HT1080 (cell line): ENCODE measurements at regions not wholly inside any gene's neighbourhood (a gene's known extent, or its start where the extent isn't known, plus 50 kb on each side); places are given as distances from the start of the nearest gene placed in this dataset.
"Not testable (repeated sequence)": the region's sequence is repeated elsewhere in the genome, so short reads cannot be mapped to it uniquely, and the experiment has no call there.

Experiments
- DNase-seq: peaks from one replicate; pipeline ENCODE4 v3.0.0-alpha.2; 2015; ENCODE audit warnings: low read depth

DNA sequence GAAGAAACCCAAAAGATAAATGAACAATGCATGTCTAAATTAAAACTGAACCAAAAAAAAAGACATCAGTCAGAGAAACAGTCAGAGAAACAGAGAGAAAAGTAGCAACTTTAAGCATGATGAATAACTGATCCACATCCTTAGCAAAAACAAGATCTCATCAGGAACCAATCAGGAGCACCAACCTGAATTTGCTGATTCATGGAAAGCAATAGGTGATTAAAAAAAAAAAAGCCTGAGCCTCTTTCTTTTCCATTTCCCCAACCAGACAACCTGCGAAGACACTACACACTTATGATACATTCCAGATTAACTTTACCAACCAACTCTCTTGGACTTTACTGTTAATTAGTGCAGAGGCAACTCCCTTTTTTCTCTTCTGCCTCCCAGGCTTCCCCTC lies 112.7 kb upstream of the TAS2R1 start:
- DNase-seq = no peak

DNA sequence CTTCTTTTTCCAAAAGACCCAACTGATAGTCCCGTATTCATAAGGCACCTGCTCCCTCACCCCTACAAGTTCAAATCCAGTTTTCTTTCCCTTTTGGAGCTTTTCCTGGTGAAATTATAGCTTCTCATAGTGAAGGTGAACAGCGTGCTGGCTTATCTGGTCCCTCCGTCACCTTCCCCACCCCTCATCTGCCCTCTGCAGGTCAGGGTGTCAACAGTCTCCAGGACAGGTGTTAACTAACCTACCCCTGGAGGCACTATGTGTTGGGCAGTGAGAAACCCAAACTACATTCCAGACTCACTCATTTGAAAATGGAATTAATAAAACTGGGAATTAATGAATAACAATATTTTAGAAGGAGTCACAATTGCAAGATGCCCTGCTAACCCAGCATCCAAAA lies 109.0 kb upstream of the TAS2R1 start:
- no peak for DNase-seq

DNA sequence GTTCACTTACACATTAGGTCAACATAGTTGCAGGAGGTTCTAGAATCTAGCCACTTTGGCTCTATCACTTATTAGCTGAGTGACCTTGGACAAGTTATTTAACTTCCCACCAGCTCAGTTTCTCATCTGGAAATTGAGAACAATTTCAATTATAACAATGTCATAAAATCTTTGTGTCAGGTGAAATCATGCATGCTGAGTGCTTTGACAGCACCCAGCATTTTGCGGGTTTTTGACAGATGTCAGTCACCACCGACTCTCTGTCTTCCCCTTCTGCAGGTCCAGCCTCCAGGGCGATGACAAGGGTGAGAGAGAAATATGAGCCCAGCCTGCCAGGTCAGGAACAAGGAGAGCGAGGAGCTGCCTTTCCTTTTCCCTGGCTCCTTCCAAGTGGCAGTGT lies 107.1 kb upstream of the TAS2R1 start:
- DNase-seq = no peak

DNA sequence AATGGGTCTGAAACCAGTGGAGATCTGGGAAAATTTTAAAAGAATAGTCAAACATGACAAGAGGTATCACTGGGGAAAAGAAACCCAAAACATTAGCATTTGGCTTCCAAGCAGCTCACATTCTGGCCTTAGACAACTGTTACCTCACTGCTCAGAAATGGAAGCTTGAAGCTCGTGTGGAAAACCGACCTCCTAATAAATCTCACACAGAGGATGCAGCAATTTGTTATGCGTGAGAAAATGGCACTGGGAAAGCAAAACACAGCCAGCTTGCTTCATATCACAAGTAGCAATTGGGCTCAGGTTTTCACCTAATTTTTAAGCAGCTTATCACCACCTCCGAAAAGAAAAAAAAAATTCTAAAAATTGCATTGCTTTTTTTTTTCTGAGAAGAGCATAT lies 103.3 kb upstream of the TAS2R1 start:
- DNase-seq = no peak

DNA sequence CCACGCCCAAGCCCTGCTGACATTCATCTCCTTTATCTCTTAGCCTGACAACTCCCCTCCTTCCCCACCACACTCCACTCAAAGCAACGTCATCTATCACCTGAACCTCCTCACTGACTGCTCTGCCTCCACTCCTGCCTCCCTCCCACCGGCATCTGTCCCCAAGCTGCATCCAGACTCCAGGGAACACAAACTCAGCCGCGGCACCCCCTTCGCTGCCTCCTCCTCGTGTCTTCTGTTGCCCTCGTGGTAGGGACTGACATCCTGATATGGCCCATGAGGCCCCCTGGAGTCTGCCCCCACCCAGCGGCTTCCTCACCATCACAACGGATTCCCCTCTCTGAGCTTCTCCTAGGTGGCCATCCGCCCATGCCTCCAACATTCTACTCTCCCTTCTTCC lies 101.0 kb upstream of the TAS2R1 start:
- no peak for DNase-seq

DNA sequence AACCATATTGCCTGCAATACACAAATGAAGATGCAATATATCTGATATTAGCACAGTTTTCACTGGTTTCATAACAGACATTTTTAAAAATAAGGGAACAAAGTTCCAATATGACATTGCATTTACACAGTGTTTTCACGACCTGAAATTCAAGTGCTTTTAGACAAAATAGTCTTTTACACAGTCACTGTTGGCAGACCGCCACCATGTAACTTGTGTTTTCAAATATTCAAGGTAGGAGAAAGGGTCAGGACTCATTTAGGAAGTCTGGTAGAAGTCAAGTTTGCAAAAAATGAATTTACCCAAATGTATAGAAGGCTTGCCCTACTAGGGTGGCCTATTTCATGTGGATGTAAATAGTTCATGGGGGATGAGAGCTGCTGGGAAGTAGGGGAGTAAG lies 98.1 kb upstream of the TAS2R1 start:
- DNase-seq = no peak

DNA sequence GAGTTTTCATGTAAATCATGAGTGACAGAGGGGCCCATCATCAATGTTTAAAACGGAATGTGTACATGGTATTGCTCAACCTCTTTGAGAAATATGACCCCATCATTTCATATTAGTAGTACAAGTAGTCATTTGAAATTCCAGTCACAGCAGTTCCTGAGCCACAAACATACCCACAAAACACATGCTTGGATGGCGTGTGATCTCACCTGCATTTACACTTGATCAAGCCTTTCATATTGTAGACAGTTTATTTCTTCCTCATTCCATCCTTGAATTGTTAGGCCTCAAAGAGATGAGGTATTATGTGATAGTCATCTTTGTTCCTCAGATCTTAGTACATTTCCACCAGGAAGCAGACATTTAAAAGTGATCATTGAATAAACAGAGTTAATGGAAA lies 96.8 kb upstream of the TAS2R1 start:
- DNase-seq = no peak

DNA sequence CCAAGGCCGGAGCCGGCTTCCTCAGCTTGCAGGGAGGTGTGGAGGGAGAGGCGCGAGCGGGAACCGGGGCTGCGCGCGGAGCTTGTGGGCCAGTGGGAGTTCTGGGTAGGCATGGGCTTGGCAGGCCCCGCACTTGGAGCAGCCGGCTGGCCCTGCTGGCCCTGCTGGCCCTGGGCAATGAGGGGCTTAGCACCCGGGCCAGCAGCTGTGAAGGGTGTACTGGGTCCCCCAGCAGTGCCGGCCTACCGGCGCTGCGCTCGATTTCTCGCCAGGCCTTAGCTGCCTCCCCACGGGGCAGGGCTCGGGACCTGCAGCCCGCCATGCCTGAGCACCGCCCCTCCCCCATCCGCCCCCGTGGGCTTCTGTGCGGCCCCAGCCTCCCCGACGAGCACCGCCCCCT lies 95.1 kb upstream of the TAS2R1 start:
- DNase-seq = not testable (repeated sequence)

DNA sequence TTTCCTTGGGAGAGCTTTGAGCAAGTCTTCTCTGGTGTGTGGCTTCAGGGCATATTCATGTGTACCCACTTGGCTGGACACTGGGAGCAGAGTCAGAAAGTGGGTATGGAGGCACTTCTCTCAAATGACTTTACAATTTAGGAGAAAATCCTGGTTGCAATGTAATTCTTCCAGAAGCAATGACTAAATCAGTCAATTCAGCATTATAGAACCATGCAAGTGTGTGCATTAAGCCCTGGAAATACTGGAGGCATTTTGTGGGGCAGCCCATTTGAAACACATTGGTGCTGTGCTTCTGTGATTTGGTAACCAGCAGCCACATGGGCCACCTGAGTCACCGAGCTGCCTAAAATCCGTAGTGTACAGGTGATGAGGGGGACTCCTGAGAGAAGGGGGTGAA lies 94.6 kb upstream of the TAS2R1 start:
- DNase-seq = no peak

DNA sequence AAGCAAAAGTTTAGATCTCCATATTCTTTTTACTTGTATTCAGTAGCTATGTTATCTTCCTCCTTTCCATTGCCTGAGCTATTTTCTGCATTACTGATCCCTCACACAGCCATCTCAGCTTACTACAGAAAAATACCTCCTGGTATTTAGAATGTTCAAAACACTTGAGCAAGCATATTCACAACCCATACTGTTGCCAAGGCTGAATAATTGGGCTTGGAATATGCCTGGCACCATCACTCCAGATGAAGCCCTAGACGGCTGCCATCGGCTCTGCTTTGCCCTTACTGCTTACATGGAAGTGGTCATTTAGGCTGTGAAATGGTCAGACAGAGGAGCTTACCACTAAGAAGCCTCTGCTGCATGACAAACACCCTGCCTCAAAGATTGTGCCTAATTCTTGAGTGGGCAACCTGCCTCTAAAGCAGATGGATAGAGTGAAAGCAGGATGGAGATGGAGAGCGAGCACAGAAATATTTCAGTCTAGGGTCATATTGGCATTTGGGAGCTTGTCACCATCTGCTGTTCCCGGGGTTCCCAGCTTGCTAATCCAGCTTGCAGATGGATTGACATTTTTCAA lies 92.5 kb upstream of the TAS2R1 start:
- no peak for DNase-seq

DNA sequence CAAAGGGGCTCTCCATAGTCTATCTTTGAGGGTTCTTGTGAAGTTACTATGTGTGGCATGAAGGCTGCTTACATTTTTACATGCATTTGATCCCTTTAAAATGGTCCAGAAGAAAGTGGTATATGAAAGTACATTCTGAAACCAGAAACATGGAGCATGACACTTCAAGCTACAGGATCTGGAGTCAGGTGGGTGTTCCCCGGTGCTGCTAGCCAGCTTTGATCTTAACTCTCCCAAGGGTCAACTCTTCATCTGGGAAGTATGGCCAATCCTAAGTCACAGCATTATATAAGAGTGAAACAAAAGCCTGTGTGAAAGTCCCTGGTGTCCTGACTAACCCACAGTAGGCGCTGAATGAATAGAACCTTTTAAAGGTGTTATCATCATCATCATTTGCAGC lies 91.0 kb upstream of the TAS2R1 start:
- no peak for DNase-seq

DNA sequence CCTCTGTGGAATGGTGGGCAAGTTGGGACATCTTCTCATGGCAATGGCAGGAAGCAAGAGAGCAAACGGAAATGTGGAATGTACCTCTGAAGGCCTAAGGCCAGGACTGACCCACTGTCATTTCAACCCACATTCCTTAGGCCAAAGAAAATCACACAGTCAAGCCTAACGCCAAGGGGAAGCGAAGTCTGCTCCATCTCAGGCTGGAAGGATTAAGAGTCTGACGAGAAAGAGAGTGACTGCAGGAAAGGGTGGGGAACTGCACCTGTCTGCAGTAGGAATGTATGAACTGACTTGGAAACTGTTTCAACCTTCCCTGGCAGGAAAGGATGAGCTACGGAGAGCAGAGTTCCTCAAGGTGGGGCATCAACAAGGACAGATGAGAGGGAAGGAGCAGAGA lies 90.2 kb upstream of the TAS2R1 start:
- no peak for DNase-seq

DNA sequence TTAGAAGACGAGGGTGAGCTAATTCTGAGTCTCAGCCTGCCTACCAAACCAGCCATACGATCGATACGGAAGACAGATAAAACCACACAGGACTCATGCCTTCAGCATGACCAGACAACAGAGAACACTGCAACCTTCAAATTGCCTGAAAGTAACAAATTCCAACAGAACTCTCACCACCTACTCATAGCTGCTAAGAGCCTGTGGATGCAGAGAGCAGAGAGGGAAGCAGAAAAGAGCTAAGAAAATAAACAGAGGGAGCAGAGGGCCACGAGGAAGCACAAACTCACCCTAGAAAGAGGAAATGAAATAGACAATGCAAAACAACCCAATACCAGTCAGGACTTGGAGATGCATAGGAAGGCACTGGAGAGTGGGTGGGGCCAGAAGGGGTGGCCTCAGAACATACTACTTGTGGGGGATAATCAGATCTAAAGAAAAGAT lies 86.7 kb upstream of the TAS2R1 start:
- DNase-seq = peak; percentile 87

DNA sequence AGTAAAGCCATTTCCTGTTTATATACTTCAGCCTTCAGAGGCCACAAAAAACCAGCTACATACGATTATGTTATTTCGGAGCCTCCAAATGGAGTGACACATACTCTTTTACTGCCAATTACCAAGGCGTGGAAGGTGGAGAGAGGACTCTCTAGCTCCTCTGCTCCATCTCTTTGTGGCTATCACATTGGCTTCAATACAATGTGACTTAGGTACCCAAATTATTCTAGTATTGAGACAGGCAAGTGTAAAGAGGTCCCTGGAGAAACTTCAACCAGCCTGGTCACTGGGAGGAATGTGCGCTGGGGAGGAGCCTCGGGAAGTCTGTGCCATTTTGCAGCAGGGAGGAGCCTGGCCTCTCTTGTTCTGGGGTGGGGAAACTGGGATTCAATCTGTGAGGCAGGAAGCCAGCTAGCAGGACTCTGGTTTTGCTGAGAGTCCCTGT lies 85.8 kb upstream of the TAS2R1 start:
- peak; percentile 33 for DNase-seq

DNA sequence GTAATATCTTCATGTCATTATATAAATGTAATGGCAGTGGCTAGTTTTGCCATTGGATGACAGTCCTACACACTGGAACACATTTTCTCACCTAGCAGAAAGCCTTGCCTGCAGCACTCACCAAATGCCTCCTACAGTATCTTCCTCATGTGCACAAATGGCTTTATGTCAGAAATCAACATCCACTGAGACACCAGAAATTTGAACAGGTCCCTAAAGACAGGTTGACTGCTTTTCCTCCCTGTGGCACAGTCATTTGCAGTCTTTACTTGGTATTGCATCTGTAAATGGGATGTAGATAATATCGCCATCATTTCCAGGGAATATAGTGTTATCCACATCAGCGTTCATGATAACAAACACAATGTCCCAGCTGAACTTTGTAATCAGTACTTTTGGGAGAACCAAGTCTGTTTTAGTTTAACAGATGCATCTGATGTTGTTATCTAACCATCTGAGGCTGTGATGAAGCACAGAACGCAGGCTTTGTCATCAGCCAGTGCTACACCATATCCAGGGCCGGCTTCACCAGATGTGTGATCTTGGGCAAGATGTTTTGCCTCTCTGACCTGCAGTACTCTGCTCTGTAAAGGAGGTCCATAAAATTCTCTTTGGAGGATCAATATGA lies 83.9 kb upstream of the TAS2R1 start:
- DNase-seq = no peak

DNA sequence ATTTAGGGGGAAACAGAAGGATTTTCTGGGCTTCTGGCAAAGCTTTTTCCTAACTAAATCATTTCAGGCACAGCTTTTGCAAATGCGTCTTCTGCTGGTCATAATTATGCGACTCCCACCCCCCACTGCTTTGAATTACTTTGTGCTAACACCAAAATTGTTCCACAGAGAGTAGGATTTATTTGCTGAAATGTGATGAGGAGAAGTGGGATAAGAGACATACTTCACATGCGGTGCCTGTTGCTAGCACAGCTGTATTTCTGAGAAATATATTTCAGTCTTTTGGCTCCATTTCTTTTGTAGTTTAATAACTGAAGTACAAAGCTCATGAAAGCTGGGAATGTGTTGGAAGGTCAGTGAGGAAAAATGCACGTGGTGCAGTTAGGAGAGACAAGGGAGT lies 83.2 kb upstream of the TAS2R1 start:
- no peak for DNase-seq

DNA sequence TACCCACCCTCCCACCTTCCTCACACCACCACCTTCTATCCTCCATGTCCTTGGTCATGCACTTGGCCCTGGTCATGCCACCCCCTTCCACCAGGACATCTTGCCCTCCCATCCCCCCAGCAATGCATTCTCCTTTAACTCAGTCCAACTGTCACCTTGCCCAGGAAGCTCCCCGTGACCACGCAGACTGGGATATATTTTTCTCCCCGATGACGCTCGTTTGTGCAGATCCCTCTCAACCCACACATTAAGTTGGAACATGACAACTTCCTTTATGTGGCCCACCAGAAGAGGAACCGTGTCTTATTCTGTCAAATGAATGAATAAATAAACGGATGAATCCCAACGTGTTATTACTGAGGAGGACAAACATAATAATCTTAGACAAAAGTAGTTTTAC lies 82.8 kb upstream of the TAS2R1 start:
- peak; percentile 21 for DNase-seq

DNA sequence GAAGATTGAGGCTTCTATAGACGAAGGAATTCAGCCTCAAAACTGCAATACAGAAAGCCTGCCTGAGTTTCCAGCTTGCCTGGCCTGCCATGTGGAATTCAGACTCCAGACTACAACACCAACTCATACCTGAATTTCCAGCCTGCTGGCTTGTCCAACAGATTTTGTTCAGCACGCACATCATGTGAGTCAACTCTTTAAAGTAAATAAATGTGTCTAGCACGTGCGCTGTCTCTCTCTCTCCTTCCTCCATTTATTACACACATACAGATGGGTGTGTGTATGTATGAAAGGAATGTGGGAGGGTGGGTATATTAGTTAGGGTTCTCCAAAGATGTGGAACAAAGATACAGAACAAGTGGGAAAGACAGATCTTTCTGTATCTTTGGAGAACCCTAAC lies 82.4 kb upstream of the TAS2R1 start:
- DNase-seq = peak; percentile 84

DNA sequence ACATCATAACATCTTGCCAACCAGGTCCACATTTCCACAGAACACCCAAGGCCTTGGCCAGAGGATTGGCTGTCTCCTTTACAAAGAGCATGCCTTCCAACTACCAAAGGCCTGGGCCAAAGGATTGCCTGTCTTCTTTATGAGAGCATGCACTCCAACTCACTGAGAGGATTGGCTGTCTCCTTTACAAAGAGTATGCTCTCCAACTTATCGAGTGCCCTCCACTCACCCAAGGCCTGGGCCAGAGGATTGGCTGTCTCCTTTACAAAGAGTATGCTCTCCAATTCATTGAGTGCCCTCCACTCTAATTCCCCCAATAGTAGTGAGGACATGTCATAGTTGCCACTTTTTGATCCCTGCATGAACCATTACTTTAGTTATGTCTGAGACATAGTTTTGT lies 79.9 kb upstream of the TAS2R1 start:
- DNase-seq = no peak

DNA sequence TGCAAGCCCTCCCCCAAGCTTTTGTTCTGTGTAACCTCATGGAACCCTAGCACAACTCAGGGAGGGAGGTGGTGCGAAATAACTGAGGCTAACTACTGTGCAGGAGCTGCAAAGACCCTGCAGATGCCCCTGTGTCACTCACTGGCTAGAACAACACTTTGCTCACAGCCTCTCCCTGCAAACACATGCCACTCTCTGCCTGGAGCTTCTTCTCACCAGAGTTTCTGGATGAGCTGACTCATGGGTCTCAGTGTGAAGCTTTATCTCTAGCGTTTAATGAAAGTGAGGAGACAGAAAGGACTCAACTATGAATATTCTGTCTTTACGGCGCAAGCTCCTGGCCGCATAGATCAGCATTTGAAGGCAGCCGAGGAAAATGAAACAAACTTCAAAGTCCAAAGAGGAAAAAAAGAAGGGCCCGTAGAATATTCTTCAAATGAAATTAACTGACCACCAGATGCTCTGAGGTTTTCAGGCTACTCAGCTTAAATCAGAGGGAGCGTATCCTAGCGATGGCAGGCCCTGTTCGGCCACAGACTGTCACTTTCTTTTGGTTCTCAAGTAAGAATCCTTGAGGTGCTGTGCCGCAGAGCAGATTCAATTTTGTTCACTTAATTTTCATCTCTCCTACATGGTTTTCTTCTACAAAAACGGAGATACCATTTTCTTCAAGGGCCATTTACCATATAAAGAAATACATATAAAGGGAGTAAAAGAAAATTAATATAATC lies 77.7 kb upstream of the TAS2R1 start:
- no peak for DNase-seq

DNA sequence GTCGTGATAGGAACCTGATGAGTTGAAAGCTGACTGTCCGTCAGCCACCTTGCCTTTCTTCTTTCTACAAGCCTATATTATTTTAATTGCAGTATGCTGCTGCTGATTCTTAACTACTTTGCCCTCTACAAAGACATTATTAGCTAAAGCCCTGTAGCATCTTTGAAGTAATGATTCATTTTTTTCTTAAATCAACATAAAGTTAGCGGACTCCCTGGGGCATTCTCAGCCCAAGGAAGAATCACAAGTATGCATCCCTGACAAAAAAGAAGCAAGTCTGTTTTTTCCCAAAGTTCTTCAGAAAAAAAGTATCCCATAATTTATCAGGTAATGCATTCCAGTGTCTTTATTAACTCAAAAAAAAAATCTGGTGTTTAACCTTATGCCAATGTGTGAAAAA lies 69.5 kb upstream of the TAS2R1 start:
- DNase-seq = no peak

DNA sequence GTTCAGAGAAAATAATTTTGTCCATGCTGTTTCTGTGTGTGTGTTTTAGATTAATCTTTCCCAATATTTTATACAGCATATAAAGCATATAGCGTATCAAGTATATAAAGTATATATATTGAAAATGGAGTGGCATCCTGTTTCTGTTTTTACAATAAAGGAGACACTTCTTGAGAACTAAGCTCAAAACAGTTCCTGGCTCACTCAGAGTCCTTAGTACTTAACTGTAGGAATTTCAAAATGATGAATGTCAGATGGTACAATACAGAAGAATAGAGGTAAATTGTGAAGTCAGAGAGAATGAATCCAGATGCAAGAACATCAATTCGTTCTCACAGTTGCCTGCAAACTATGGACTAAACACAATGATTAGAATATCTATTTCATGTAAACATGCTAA lies 68.7 kb upstream of the TAS2R1 start:
- no peak for DNase-seq
